Stomach (tissue), 8 donors: ENCODE measurements at regions not wholly inside any gene's neighbourhood (a gene's known extent, or its start where the extent isn't known, plus 50 kb on each side); places are given as distances from the start of the nearest gene placed in this dataset.
A peak's percentile ranks its signal among the peaks of the same experiment; 100 is the strongest.

Source experiments
- DNase-seq, 2 donors: peaks; one replicate each; pipeline versions ENCODE4 v3.0.0 to v3.0.0-alpha.2; 2013 to 2019
- H3K27ac ChIP-seq, 5 donors: fragments of 200-600 bp in 4 of 5; sonication (generic) in 4 of 5; one replicate each; pipeline ENCODE4 v1.5.1; 2013 to 2019; ENCODE audit warnings: mild to moderate bottlenecking in 1 of 5, moderate library complexity in 1 of 5
- H3K27me3 ChIP-seq, 3 donors: fragments of 200-600 bp; sonication (generic); one replicate each; pipeline ENCODE4 v1.5.1; 2017 to 2019; ENCODE audit warnings: mixed run types in 1 of 3
- H3K36me3 ChIP-seq, 4 donors: fragments of 200-600 bp; sonication (generic); 1 replicate in 3 of 4; 2 replicates in 1 of 4; pipeline ENCODE4 v1.5.1; 2016 to 2019
- H3K4me1 ChIP-seq, 4 donors: fragments of 200-600 bp; sonication (generic); one replicate each; pipeline ENCODE4 v1.5.1; 2016 to 2019
- H3K4me3 ChIP-seq, 4 donors: fragments of 200-600 bp; sonication (generic) in 3 of 4; one replicate each; pipeline ENCODE4 v1.5.1; 2016 to 2019; ENCODE audit warnings: mild to moderate bottlenecking in 1 of 4
- H3K9me3 ChIP-seq, 4 donors: fragments of 200-600 bp; sonication (generic); one replicate each; pipeline ENCODE4 v1.5.1; 2016 to 2019
- EP300 ChIP-seq: sonication (generic); formaldehyde crosslinking; IDR thresholded peaks from one replicate; pipeline ENCODE4 v1.6.1; 2017; ENCODE audit warnings: antibody characterized with exemption
- POLR2A ChIP-seq, 4 donors: fragments of 450-650 bp; IDR thresholded peaks; one replicate each; pipeline ENCODE4 v1.6.1; 2016; ENCODE audit warnings: antibody characterized with exemption in 4 of 4, control low read depth in 2 of 4, mild to moderate bottlenecking in 1 of 4, moderate library complexity in 1 of 4
- POLR2AphosphoS5 ChIP-seq, 3 donors: sonication (generic); formaldehyde crosslinking; IDR thresholded peaks; one replicate each; pipeline ENCODE4 v1.6.1; 2016; ENCODE audit warnings: antibody characterized with exemption in 3 of 3
- WGBS, 5 donors: extraction: QIAGEN DNeasy Blood & Tissue Kit in 3 of 5; methylation state at CpG; one replicate each; pipeline versions ENCODE4 v1.1.5 to v1.1.7; 2013 to 2018; 5-methylcytosine and 5-hydroxymethylcytosine counted together
- intact Hi-C: fragments of 100-400 bp; cut with DNase I; formaldehyde crosslinking; loops from one replicate; pipeline ENCODE4 v1.15.1; 2023; ENCODE audit warnings: low total_unique reads
- TF ChIP-seq, protein P1 (sequence below), 7 experiments: fragments of 450-650 bp in 4 of 7; fragments of 200-600 bp in 3 of 7; sonication (generic) in 3 of 7; IDR thresholded peaks; one replicate each; pipeline ENCODE4 v1.5.1; 2016 to 2019; ENCODE audit warnings: antibody characterized with exemption in 7 of 7, control low read depth in 2 of 7, mild to moderate bottlenecking in 1 of 7
- donor health status: healthy with polysubstance abuse.
- donor health status: Bipolar disorder and iron deficiency.
- donor health status: healthy.

- Histone ChIP-seq H3K4me3 (no peak overlapping the region), H3K9me3 (no peaks in the 10 kb centered on the region), H3K27me3 (no peaks in the 10 kb centered on the region), H3K4me1 (no peaks in the 10 kb centered on the region), H3K36me3 (no peaks in the 10 kb centered on the region), H3K27ac (no peak overlapping the region)
- intact Hi-C loops, result no loop called here
- 80 to 94% (median 89%) methylated on average over 1 of the region's 1 CpG for whole genome bisulfite sequencing, 5 donors
- DNase-seq, result no peak
- TF ChIP-seq, protein P1, sequence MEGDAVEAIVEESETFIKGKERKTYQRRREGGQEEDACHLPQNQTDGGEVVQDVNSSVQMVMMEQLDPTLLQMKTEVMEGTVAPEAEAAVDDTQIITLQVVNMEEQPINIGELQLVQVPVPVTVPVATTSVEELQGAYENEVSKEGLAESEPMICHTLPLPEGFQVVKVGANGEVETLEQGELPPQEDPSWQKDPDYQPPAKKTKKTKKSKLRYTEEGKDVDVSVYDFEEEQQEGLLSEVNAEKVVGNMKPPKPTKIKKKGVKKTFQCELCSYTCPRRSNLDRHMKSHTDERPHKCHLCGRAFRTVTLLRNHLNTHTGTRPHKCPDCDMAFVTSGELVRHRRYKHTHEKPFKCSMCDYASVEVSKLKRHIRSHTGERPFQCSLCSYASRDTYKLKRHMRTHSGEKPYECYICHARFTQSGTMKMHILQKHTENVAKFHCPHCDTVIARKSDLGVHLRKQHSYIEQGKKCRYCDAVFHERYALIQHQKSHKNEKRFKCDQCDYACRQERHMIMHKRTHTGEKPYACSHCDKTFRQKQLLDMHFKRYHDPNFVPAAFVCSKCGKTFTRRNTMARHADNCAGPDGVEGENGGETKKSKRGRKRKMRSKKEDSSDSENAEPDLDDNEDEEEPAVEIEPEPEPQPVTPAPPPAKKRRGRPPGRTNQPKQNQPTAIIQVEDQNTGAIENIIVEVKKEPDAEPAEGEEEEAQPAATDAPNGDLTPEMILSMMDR (IDR thresholded peaks at IDR 0.05), result no peak
- TF ChIP-seq POLR2AphosphoS5 (IDR thresholded peaks at IDR 0.05), result no peak
- TF ChIP-seq POLR2A (IDR thresholded peaks at IDR 0.05), result no peak
- TF ChIP-seq EP300, result no peak
Observed at GRCh38 chr12:92290350-92290695, 144.7 kb upstream of the BTG1 start.

DNA sequence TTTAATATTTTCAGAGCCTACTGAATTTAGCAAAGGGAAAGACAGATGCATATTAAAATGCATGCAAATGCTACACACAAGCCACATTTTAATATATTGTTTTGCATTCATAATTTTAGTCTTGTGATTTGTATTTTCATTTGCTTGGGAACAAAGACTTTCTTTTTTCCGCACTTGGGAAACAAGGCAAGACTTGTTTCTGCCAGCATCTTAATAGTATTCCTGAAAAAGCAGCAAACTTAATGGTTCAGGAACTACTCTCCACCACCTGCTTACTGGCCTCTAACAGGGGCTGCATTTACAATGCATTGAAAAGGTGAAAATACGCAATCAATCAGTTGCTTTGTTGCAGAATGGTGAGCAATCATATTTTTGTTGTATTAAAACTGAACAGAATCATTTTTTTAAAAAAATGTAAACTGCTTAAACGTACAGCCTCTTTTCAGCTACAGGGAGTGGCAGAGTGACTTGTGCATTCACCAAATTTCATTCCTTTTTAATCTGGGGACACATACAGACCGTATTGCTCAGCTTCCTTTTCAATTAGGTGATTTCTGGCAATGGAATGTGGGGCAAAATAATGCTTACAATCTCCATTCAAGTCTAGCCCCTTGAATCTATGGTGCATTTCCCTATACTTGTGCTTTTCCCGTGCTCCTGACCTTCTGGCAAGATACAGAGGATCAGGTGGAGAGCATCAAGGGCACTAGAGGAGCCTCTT, 144.1 kb upstream of the BTG1 start:
- no peaks in the 10 kb centered on the region for H3K27me3 ChIP-seq
- 73 to 78% (median 74%) methylated on average over 5 of the region's 5 CpGs for WGBS, 5 donors
- H3K27ac ChIP-seq, result no peak overlapping the region

DNA sequence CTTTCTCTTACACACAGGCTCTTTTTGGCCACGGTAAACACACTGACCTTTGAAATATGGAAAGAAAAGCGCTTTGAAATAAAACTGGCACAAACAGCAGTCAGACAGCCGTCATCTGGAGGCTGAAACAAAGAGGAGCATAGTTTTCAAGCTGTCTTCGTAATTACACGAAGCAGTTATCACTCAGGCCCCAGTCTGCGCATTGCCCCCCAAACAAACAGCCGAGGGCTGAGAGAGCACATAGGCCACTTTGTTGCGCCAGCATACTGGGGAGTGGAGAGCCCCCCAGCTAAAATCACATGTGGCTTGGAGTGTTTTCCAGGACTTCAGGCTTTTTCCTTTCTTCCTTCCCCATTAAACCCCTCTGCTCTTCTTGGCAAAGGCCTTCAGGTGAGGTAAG, 142.9 kb upstream of the BTG1 start:
- no peak overlapping the region for H3K4me3 ChIP-seq
- 79 to 91% (median 88%) methylated on average over 8 of the region's 8 CpGs for WGBS, 5 donors
- no peaks in the 10 kb centered on the region for H3K9me3 ChIP-seq
- H3K4me1 ChIP-seq, result no peaks in the 10 kb centered on the region
- DNase-seq, result peak in 1 of 2 donors; percentile 57
- TF ChIP-seq EP300 (no peak), POLR2A (IDR thresholded peaks at IDR 0.05) (no peak), POLR2AphosphoS5 (IDR thresholded peaks at IDR 0.05) (no peak)
- TF ChIP-seq, protein P1 (IDR thresholded peaks at IDR 0.05), result no peak
- intact Hi-C loops, result no loop called here
- no peak overlapping the region for H3K27ac ChIP-seq
- H3K36me3 ChIP-seq, result no peaks in the 10 kb centered on the region
- H3K27me3 ChIP-seq, result no peaks in the 10 kb centered on the region

More for the DNA sequence above, 144.1 kb upstream of the BTG1 start:
- Histone ChIP-seq H3K4me1 (no peaks in the 10 kb centered on the region), H3K4me3 (no peak overlapping the region), H3K36me3 (no peaks in the 10 kb centered on the region), H3K9me3 (no peaks in the 10 kb centered on the region)
- TF ChIP-seq, protein P1 (IDR thresholded peaks at IDR 0.05), result no peak
- TF ChIP-seq POLR2AphosphoS5 (IDR thresholded peaks at IDR 0.05), result no peak
- no peak for TF ChIP-seq EP300
- no peak for TF ChIP-seq POLR2A (IDR thresholded peaks at IDR 0.05)
- intact Hi-C loops, result no loop called here
- no peak for DNase-seq

DNA sequence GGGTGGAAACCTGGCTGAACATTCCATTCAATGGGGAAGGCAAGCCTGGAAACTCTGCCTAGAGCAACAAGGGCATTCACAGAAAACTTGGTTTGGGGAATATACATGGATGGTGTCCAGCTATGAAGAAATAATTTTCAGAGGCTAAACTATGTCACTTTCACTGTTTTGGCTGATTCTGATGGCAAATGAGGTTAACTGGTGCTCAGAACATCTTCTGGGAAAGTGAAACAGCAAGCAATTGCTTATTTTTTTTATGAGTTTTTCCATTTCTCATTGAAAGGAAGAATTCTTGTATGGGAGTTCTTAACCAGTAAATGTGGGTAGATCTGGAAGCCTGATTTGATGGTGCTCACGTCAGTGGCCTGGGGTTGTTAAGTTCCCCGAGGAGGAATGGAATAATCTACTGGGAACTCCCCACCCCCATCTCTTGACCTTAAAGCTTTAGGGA, 132.8 kb upstream of the BTG1 start:
- DNase-seq, result no peak
- TF ChIP-seq POLR2AphosphoS5 (IDR thresholded peaks at IDR 0.05) (no peak), POLR2A (IDR thresholded peaks at IDR 0.05) (no peak), EP300 (no peak)
- TF ChIP-seq, protein P1 (IDR thresholded peaks at IDR 0.05), result no peak
- Histone ChIP-seq H3K4me1 (no peaks in the 10 kb centered on the region), H3K36me3 (no peaks in the 10 kb centered on the region), H3K9me3 (no peaks in the 10 kb centered on the region), H3K4me3 (no peak overlapping the region), H3K27ac (peak overlapping the region in 2 of 5 donors; percentile 34 to 60), H3K27me3 (no peaks in the 10 kb centered on the region)
- intact Hi-C loops, result no loop called here
- WGBS, 5 donors, result 36 to 79% (median 70%) methylated on average over 2 of the region's 2 CpGs
